SJSA1 (cell line): ENCODE measurements at regions not wholly inside any gene's neighbourhood (a gene's known extent, or its start where the extent isn't known, plus 50 kb on each side); places are given as distances from the start of the nearest gene placed in this dataset.
A peak's percentile ranks its signal among the peaks of the same experiment; 100 is the strongest.

Experiments used
- DNase-seq, 2 experiments: peaks; one replicate each; pipeline ENCODE4 v3.0.0-alpha.2; 2015 to 2020; ENCODE audit warnings: low spot score in 2 of 2, low read depth in 1 of 2
- H3K27ac ChIP-seq: fragments of 250-450 bp; sonication (Bioruptor Pico); 2 replicates; pipeline ENCODE4 v1.5.1; 2020; ENCODE audit warnings: mild to moderate bottlenecking, moderate library complexity
- H3K27me3 ChIP-seq: fragments of 250-450 bp; sonication (Bioruptor Pico); replicated peaks from 2 replicates; pipeline ENCODE4 v1.5.1; 2020; ENCODE audit warnings: mild to moderate bottlenecking, moderate library complexity
- H3K36me3 ChIP-seq: fragments of 250-450 bp; sonication (Bioruptor Pico); 2 replicates; pipeline ENCODE4 v1.5.1; 2020; ENCODE audit warnings: mild to moderate bottlenecking
- H3K4me1 ChIP-seq: fragments of 250-450 bp; sonication (Bioruptor Pico); replicated peaks from 2 replicates; pipeline ENCODE4 v1.6.1; 2021; ENCODE audit warnings: mild to moderate bottlenecking
- H3K4me3 ChIP-seq: fragments of 250-450 bp; sonication (Bioruptor Pico); 2 replicates; pipeline ENCODE4 v1.5.1; 2020; ENCODE audit warnings: mild to moderate bottlenecking
- H3K9me3 ChIP-seq: fragments of 250-450 bp; sonication (Bioruptor Pico); replicated peaks from 2 replicates; pipeline ENCODE4 v1.5.1; 2020; ENCODE audit warnings: mild to moderate bottlenecking

DNA sequence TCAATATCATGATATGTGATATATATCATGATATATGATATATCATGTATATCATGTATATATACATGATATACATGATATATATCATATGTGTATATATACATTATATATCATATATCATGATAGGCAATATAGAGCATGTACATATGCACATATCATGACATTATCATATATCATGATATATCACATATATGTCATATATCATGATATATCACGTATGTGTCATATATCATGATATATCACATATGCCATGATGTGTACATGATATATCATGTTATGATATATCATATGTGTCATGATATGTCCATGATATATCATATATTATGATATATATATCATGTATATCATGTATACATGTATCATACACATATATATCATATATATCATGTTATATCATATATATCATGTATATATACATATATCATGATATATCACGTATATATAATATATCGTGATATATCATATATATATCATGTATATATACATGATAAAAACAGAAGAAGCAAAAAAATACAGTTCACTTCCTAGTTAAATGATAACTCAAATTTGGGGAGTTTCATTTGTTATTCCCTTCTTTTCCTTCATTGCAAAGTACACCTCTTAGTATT, 670.1 kb upstream of the EPHA5 start:
- H3K27me3 ChIP-seq = no peaks in the 10 kb centered on the region

DNA sequence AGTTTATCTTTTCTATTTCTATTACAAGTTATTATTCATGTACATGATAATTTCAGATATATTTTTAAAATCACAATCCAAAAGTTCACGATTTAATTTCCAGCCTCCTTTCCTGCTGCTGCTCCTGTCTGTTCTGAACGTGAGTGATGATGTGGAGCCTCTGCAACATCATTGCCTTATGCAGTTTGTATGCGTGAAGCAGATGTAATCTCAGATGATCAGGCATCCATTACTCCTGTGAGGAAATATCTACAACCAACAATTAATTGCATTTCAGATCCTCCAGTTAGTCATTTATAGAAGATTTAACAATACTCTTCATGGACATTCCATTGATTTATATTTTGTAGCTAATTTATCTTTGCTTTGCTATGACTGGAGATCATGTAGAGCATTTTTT, 668.7 kb upstream of the EPHA5 start:
- DNase-seq = no peak
- no peaks in the 10 kb centered on the region for H3K9me3 ChIP-seq

More for the DNA sequence above, 670.1 kb upstream of the EPHA5 start:
- Histone ChIP-seq H3K4me1 (no peaks in the 10 kb centered on the region), H3K9me3 (no peaks in the 10 kb centered on the region), H3K4me3 (no peak overlapping the region), H3K36me3 (no peaks in the 10 kb centered on the region), H3K27ac (no peak overlapping the region)
- DNase-seq = no peak

DNA sequence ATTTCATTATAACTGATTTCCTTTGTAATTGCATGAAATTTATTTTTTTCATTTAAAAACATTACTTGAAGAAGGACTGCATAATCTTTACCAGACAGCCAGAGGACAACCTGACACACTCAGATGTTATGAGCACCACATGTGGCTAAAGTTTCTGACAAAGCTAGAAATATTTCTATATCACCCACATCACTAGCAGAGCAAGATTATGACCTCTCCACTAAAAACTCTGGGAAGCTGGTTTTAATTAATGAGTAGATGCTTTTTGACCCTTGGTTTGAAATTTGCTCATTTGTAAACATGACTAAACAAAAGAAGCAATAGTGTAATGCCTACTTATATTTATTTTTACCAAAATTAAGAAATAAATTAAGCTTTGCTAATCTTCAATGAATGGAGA, 661.5 kb upstream of the EPHA5 start:
- Histone ChIP-seq H3K4me3 (no peak overlapping the region), H3K4me1 (no peaks in the 10 kb centered on the region), H3K9me3 (no peaks in the 10 kb centered on the region), H3K27me3 (no peaks in the 10 kb centered on the region), H3K36me3 (no peaks in the 10 kb centered on the region), H3K27ac (no peak overlapping the region)
- DNase-seq = no peak

More for the DNA sequence above, 668.7 kb upstream of the EPHA5 start:
- H3K27ac ChIP-seq = no peak overlapping the region
- H3K36me3 ChIP-seq = no peaks in the 10 kb centered on the region
- no peaks in the 10 kb centered on the region for H3K4me1 ChIP-seq
- no peak overlapping the region for H3K4me3 ChIP-seq
- no peaks in the 10 kb centered on the region for H3K27me3 ChIP-seq

DNA sequence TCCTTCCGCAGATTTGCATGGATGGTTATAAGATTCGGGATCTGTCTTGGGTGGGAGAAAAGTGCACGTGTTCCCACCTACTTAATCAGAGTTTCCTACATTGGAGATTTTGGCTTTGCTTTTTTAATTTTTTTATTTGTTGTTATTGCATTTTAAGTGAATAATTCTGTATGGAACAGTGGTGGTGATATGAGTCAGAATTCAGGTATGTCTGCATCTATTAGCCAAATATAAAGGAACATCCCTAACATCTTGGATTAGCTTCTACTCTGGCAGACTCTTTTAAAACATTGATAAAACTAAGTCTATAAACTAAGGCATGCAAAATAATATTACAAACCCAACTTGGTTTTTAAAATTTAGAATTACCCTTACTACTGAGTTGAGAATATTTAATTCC, 659.8 kb upstream of the EPHA5 start:
- H3K4me1 ChIP-seq = no peaks in the 10 kb centered on the region
- no peak for DNase-seq
- no peak overlapping the region for H3K27ac ChIP-seq
- no peak overlapping the region for H3K4me3 ChIP-seq
- H3K9me3 ChIP-seq = no peaks in the 10 kb centered on the region
- no peaks in the 10 kb centered on the region for H3K36me3 ChIP-seq
- no peaks in the 10 kb centered on the region for H3K27me3 ChIP-seq

DNA sequence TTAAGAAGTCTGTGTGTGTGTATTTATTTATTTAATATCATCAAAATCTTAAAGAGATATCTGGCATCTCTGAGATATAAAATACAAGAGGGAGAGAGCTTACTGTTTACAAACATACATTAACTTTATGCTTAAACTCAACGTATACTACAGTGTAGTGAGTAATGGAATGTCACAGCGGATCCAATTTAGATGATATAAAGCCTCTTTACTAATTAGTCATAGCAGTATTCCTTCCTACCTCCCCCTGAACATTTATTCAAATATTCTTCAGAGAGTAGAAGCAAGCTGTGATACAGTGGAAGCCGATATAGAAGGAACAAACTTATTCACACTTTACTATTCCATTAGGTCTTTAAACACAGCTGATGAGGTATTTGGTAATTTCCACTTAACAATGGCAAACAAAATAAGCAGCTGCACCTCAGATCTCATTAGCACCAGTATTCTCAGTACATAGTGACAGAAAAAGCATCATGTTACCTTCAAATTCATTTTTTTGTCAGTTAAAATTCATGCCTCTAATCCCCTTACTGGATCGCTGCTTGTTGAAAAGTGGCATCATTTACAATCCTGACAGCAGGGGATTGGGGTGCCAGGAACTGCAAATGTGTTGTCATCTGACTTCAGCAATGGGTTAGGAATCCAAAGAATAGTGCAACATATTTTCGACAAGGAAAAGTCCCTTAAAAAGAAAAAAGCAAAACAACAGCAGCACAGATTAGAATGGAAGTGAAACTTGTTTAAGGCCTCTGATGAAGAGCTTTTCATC, 658.7 kb upstream of the EPHA5 start:
- DNase-seq = no peak
- H3K9me3 ChIP-seq = no peaks in the 10 kb centered on the region
- H3K27ac ChIP-seq = no peak overlapping the region
- no peaks in the 10 kb centered on the region for H3K36me3 ChIP-seq
- no peaks in the 10 kb centered on the region for H3K4me1 ChIP-seq
- H3K27me3 ChIP-seq = no peaks in the 10 kb centered on the region
- H3K4me3 ChIP-seq = no peak overlapping the region

DNA sequence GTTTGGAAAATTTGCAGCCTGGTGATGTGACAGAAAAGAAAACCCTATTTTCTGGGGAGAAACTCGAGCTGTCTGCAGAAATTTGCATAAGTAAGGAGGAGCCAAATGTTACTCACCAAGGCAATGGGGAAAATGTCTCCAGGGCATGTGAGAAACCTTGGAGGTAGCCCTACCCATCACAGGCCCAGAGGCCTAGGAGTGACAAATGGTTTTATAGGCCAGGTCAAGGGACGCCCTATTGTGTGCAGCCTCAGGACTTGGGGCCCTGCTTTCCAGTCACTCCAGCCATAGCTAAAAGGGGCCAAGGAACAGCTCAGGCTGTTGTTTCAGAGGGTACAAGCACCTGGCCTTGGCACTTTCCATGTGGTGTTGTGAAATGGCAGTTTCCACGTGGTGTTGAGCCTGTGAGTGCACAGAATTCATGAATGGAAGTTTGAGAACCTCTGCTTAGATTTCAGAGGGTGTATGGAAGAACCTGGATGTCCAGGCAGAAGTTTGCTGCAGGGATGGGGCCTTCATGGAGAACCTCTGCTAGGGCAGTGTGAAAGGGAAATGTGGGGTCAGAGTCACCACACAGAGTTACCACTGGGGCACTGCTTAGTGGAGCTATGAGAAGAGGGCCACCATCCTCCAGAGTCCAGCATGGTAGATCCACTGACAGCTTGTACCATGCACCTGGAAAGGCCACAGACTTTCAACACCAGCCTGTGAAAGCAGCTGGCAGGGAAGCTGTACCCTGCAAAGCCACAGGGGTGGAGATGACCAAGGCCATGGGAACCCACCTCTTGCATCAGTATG, 637.6 kb upstream of the EPHA5 start:
- no peak overlapping the region for H3K4me3 ChIP-seq
- peaks cover 4% of the 10 kb centered on the region; the same call in 1 of the 2 replicates for H3K9me3 ChIP-seq
- no peak overlapping the region for H3K27ac ChIP-seq
- DNase-seq = no peak
- H3K4me1 ChIP-seq = no peaks in the 10 kb centered on the region
- H3K36me3 ChIP-seq = no peaks in the 10 kb centered on the region
- no peaks in the 10 kb centered on the region for H3K27me3 ChIP-seq

DNA sequence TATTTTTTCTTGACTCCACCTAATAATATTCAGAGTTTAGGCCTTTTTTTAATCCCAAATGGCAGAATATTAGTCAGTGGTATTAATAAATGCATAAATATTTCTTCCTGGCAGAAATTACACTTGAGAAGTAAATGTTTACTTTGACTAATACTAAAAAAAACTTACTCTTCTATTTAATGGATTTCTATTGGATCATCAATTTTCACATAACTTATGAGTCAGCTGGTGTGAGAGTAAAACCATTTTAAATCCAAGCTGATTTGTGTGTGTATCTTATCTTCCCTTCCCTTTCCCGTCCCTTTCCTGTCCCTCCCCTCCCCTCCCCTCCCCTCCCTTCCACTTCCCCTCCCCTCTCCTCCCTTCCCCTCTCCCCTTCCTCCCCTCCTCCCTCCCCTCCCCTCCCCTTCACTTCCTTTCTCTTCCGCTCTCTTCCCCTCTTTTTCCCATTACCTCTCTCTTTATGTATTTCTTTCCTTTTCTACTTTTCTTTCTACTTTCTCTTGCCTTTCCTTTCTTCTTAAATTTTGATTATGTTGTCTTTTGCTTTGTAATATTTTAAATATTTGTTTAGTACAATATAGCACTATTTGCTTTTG, 630.1 kb upstream of the EPHA5 start:
- Histone ChIP-seq H3K27ac (no peak overlapping the region), H3K27me3 (no peaks in the 10 kb centered on the region), H3K36me3 (no peaks in the 10 kb centered on the region), H3K4me3 (no peak overlapping the region), H3K4me1 (peaks cover 3% of the 10 kb centered on the region; the same call in 1 of the 2 replicates), H3K9me3 (no peaks in the 10 kb centered on the region)
- DNase-seq = no peak

DNA sequence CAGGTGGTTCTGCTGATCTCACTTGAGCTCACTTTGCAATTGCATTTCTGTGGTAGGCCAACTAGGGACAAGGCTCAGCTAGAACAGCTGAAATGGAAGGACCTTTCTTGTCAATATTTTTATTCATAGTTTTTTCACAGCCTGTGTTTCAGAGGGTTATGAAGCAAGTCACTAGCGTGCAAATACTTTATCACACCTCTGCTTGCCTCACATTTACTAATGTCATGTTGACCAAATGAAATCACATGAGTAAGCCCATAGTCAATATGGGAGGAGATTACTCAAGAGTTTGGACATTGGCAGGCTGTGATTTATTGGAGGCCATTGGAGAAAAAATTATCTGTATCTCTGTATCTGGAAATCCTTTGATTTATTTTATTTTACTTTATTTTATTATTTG, 628.3 kb upstream of the EPHA5 start:
- Histone ChIP-seq H3K27me3 (no peaks in the 10 kb centered on the region), H3K27ac (no peak overlapping the region), H3K4me3 (no peak overlapping the region), H3K36me3 (no peaks in the 10 kb centered on the region), H3K4me1 (peaks cover 9% of the 10 kb centered on the region; the same call in 1 of the 2 replicates), H3K9me3 (peaks cover 4% of the 10 kb centered on the region; the same call in 1 of the 2 replicates)
- no peak for DNase-seq

DNA sequence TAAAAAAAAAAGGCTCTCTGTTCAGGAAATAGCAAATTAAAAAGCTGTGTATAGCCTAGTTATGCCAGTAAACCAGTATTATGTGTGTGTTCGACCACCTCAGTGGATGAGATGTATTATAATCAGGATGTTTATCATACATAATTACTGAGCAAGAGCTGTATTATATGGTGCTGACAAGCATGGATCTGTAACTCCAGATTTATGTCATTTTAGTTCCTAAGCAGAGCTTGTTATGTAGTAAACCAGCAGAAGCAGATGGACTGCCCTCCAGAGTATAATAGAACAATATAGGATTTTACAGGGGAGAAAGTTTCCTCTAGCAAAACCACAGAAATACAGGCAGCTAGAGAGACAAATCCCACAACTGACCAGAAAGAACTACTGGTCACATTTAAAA, 627.4 kb upstream of the EPHA5 start:
- no peak overlapping the region for H3K27ac ChIP-seq
- peaks cover 4% of the 10 kb centered on the region; the same call in 1 of the 2 replicates for H3K9me3 ChIP-seq
- H3K4me1 ChIP-seq = peaks cover 9% of the 10 kb centered on the region; the same call in 1 of the 2 replicates
- peak in 1 of 2 experiments; percentile 27 for DNase-seq
- H3K27me3 ChIP-seq = no peaks in the 10 kb centered on the region
- H3K4me3 ChIP-seq = no peak overlapping the region
- H3K36me3 ChIP-seq = no peaks in the 10 kb centered on the region

DNA sequence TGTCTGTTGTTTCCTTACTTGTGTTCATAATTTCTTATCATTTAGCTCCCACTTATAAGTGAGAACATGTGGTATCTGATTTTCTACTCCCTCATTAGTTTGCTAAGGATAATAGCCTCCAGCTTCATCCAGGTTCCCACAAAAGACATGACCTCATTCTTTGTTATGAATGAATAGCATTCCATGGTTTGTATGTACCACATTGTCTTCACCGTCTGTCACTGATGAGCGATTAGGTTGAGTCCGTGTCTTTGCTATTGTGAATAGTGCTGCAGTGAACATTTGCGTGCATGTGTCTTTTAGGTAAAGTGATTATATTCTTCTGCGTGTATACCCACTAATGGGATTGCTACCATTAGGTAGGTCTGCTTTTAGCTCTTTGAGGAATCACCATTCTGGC, 624.3 kb upstream of the EPHA5 start:
- Histone ChIP-seq H3K27me3 (no peaks in the 10 kb centered on the region), H3K27ac (no peak overlapping the region), H3K36me3 (no peaks in the 10 kb centered on the region), H3K4me3 (no peak overlapping the region), H3K4me1 (peaks cover 9% of the 10 kb centered on the region; the same call in 1 of the 2 replicates), H3K9me3 (peaks cover 4% of the 10 kb centered on the region; the same call in 1 of the 2 replicates)
- peak in 1 of 2 experiments; percentile 37 for DNase-seq

DNA sequence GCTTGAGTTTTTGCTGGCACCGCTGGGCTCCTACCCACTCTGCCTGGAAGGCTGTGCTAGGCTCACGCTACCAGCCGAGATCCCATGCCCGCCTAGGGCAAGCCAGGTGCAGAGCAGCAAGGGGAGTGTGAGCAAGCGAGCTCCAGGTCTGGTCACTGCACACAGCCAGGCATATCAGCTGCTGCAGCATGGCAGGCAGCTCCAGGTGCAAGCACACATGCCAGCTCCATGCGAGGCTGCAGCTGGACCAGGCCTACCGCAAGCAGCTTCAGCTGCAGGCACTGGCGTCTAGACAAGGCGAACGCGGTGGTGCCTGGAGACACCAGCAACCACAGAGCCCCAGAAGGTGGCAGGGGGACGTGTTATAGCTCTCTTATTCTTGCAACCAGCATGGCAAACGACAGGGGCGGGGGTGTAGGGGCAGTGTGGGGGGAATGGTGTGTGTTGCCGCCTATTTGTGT, 614.7 kb upstream of the EPHA5 start:
- DNase-seq = no peak
- no peaks in the 10 kb centered on the region for H3K9me3 ChIP-seq
- no peaks in the 10 kb centered on the region for H3K27me3 ChIP-seq
- H3K4me3 ChIP-seq = no peak overlapping the region
- no peaks in the 10 kb centered on the region for H3K4me1 ChIP-seq
- no peaks in the 10 kb centered on the region for H3K36me3 ChIP-seq
- no peak overlapping the region for H3K27ac ChIP-seq

DNA sequence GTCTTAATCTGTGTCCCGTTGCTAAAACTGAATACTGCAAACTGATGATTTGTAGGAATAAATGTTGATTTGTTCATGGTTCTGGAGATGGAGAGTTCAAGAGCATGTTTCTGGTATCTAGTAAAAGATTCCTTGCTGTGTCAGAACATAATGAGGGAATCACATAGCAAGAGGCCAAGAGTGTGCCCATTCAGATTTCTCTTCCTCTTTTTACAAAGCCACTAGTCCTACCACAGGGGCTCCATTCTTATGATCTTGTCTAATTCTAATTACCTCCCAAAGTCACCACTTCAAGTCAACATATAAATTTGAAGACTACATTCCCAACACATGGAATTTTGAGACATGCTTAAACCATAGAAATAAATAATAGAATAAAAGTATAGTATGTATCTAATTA, 608.8 kb upstream of the EPHA5 start:
- H3K4me1 ChIP-seq = no peaks in the 10 kb centered on the region; the same call in 1 of the 2 replicates
- no peak overlapping the region for H3K27ac ChIP-seq
- DNase-seq = no peak
- H3K4me3 ChIP-seq = no peak overlapping the region
- no peaks in the 10 kb centered on the region for H3K27me3 ChIP-seq
- H3K36me3 ChIP-seq = no peaks in the 10 kb centered on the region
- H3K9me3 ChIP-seq = 0 out of 2 replicates have a peak, but pooled peaks cover 3% of the 10 kb centered on the region

DNA sequence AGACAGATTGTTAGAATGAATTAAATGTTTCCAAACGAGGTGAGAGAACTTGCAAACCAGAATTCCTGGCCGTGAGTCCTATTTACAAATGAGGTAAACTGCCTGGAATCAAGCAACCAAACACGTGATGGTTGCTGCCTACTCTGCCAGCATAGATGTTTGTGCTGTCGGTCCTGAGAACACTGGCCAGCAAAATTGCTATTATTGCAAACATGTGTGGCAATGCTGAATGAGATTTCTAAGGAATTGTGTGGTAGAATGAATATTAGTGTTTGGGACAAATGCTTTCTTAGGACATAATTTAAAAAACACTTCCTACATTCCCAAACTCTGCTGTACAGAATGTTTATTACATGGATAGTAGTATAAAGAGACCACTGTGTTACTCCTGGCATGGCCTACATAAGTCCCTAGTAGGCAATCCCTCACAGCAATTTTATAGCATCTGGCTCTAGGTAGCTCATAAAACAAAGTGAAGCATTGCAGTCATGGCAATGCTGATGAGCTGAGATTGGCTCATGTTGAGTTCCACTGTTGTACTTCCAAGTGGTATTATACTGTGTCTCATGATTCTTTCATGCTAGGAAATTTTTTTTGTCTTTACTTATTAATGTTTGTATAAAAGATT, 605.2 kb upstream of the EPHA5 start:
- DNase-seq = peak in 1 of 2 experiments; percentile 22
- Histone ChIP-seq H3K27me3 (no peaks in the 10 kb centered on the region), H3K4me1 (no peaks in the 10 kb centered on the region; the same call in 1 of the 2 replicates), H3K4me3 (no peak overlapping the region), H3K36me3 (no peaks in the 10 kb centered on the region), H3K9me3 (0 out of 2 replicates have a peak, but pooled peaks cover 3% of the 10 kb centered on the region), H3K27ac (no peak overlapping the region)
